VCaP (cell line): ENCODE measurements at regions not wholly inside any gene's neighbourhood (a gene's known extent, or its start where the extent isn't known, plus 50 kb on each side); places are given as distances from the start of the nearest gene placed in this dataset.

Experiments
- H3K27ac ChIP-seq: fragments of 450-650 bp; 2 replicates; pipeline ENCODE4 v1.5.1; 2017
- TF ChIP-seq, protein P1 (sequence below): fragments of 450-650 bp; conservative IDR thresholded peaks from 2 replicates; pipeline ENCODE4 v1.5.1; 2017; ENCODE audit warnings: mild to moderate bottlenecking, moderate library complexity

- TF ChIP-seq, protein P1, sequence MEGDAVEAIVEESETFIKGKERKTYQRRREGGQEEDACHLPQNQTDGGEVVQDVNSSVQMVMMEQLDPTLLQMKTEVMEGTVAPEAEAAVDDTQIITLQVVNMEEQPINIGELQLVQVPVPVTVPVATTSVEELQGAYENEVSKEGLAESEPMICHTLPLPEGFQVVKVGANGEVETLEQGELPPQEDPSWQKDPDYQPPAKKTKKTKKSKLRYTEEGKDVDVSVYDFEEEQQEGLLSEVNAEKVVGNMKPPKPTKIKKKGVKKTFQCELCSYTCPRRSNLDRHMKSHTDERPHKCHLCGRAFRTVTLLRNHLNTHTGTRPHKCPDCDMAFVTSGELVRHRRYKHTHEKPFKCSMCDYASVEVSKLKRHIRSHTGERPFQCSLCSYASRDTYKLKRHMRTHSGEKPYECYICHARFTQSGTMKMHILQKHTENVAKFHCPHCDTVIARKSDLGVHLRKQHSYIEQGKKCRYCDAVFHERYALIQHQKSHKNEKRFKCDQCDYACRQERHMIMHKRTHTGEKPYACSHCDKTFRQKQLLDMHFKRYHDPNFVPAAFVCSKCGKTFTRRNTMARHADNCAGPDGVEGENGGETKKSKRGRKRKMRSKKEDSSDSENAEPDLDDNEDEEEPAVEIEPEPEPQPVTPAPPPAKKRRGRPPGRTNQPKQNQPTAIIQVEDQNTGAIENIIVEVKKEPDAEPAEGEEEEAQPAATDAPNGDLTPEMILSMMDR, result no peak
These were observed 154.2 kb upstream of the ZNF366 start for GRCh38 chr5:72661405-72661804.

GRCh38 chr5:72659726-72660125 lies 152.5 kb upstream of the ZNF366 start:
- TF ChIP-seq, protein P1, result no peak

More at GRCh38 chr5:72661405-72661804, 154.2 kb upstream of the ZNF366 start:
- no peak overlapping the region for H3K27ac ChIP-seq

DNA sequence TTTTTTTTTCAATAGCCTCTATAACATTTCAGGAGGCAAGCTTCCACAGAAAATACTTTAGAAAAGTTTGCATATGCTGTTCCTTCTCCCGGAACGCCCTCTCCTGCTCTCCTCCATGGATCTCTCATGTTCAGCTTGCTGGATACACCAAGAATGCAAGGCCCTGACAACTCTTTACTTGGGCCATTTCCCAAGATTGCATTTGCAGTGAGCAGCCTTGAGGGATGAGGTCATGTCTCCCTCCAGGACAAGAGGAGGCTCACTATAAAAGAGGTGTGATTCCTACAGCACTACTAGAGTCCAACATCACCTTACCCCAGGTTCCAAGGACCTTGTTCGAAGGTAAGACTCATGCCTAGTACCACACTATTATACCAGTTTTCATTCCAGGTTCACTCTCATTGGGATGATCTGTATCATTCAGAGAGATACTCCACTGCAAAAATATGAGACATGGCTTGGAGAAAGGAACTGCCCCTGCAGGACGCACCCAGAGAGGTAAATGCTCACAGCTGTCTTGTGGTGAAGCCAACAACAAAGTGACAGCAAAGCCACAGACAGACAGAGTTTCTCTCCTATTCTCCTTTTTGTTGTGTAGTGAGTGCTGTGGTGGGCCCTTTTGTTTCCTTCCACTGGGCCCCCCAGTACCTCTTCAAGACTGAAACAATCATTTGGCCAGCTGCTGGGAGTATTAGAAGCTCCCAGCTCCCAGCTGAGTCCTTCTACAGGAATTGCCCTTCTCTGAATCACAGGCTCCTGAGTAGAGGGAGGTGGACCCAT lies 151.7 kb upstream of the ZNF366 start:
- TF ChIP-seq, protein P1, result no peak
- H3K27ac ChIP-seq, result no peak overlapping the region

More at GRCh38 chr5:72659726-72660125, 152.5 kb upstream of the ZNF366 start:
- no peak overlapping the region for H3K27ac ChIP-seq

- TF ChIP-seq, protein P1, result no peak
- H3K27ac ChIP-seq, result no peak overlapping the region
These were observed 151.0 kb upstream of the ZNF366 start for GRCh38 chr5:72658161-72658560.

DNA sequence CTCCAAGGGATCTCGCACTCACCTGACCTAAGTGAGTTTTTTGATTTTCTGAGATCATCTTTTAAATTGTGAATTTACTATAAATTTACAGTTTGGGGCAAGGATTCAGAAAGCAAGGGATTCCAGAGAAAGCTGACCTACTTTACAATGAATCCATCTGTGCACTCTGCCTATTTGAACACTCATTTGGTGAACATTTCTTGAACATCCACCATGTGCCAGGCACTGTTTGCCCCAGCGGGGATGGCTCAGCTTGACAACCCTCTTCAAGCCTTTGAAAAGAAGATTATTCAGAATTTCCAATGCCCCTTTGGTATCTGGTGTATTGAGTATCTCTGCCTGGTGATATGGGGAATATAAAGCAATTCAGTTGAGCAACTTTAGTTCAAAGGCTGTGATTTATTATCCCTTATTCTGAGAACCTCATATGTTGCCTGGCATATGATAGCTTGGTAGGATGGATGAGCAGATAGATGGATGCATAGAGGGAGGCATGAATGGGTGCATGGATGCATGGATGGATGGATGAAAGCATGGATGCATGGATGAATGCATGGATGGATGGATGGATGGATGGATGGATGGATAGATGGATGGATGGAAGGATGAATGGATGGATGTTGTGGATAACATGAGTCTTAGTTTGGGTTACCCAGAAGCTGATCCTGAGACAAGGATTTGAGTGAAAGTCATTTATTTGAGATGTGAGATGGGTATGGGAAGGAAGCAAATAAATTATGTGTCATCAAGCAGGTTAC lies 149.7 kb upstream of the ZNF366 start:
- TF ChIP-seq, protein P1, result no peak
- no peak overlapping the region for H3K27ac ChIP-seq

- TF ChIP-seq, protein P1, result no peak
- H3K27ac ChIP-seq, result no peak overlapping the region
These were observed 149.1 kb upstream of the ZNF366 start for GRCh38 chr5:72656331-72656730.

GRCh38 chr5:72654231-72654630 lies 147.0 kb upstream of the ZNF366 start:
- H3K27ac ChIP-seq, result no peak overlapping the region
- TF ChIP-seq, protein P1, result no peak
